HL-60/S4 treated with phorbol 12-myristate 13-acetate at 8.2 ng/mL for 4 days and 3 days (cell line): ENCODE measurements at regions not wholly inside any gene's neighbourhood (a gene's known extent, or its start where the extent isn't known, plus 50 kb on each side); places are given as distances from the start of the nearest gene placed in this dataset.

Source experiments
- in situ Hi-C: fragments of 300-500 bp; cut with MboI; formaldehyde crosslinking; loops from 2 replicates; pipeline ENCODE4 v1.15.0; 2022; ENCODE audit warnings: low sequenced_read_pairs

DNA sequence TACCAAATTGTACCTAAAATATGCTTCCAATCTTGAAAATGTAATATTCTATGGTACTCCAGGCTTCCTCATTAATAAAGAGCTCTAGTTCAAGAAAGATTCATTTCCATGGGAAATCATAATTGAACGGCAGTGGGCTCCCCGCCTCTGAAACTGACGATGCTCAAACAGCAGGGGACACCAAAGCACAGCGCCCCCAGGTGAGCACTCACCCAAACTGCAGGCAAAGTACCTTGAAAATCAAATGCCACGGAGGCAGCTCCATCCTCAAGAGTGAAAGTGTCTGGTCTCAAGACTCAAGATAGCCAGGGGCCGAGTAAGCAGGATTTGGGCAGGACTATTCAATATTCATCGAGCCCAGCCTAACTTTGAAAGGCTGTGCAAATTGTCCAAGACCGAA, 217.4 kb upstream of the TNRC6C start:
- in situ Hi-C loops: no loop called here

- in situ Hi-C loops: no loop called here
These were observed 215.9 kb upstream of the TNRC6C start for GRCh38 chr17:77742579-77742978.

DNA sequence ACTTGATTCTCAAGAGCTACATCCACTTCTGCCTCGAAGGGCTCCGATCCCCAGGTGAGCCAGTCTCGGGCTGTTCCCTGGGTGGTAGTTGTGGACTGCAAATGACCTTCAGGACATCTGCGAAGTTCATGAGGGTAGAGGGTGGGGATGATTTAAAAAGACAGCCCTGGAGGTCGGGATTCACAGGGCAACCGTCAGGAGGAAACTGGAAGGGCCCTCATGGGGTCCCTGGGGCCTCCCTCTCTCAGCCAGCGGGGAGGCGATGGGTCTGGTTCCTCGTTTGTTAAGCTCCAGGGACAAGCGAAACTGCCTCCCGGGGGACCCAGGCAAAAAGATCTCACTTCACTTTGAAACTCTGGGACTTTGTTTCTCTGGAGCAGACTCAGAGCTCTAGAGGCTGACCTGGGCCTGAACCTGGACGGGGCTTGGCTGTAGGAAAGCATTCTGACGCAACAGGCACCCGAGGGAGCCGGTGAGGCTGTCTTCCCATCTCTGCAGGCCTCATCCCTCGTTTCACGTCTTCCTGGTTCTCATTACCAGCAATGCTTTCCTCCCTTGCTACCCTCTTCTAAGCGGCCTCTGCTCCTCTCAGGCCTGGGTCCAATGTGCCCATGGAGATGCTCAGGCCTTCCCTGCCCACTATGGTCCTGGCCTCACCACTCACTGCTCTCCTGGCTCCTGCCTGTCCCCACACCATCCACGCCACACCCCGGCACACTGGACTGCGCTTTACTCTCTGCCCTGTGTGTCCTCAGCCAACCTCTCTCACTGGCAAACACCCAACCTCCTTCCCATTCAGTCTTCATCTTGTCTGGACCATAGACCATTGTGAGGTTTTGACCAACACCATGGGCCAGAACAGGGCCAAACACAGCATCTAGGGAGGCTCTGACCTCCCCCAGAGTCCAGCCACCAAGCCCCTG, 214.2 kb upstream of the TNRC6C start:
- in situ Hi-C loops: no loop called here

- in situ Hi-C loops: no loop called here
These were observed 212.8 kb upstream of the TNRC6C start for GRCh38 chr17:77745702-77746101.

GRCh38 chr17:77746393-77746792, 212.1 kb upstream of the TNRC6C start:
- in situ Hi-C loops: no loop called here

DNA sequence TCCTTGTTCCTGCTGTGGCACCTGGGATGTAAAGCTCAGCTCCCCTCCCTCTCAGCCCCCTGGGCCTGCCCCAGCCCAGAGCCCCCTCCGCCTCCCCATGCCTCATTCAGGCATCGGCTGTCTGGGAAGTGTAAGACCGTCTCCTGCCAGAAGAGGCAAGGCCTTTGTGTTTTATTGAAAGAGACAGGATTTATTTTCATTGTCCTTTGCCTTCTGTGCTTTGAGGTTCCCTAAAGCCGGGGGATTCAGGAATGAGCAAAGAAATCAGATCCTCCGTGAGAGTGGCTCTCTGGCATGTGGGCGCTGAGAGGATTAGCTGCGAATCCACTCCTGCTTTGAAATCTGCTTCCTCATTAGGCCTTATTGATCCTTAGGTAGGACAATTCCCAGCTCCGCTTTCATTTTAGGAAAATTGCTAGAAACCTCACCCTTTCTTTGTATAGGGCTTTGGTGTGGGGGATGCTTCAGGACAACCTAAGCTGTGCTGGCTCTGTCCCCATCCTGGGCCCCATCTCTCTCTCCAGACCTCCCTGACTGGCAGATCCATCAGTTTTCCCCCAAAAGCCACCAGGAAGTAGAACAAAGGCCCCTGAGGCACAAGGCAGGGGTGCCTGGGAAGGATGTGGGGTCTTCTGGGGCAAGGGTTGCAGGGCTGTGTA, 211.5 kb upstream of the TNRC6C start:
- in situ Hi-C loops: no loop called here

- in situ Hi-C loops: no loop called here
These were observed 210.1 kb upstream of the TNRC6C start for GRCh38 chr17:77748436-77748835.

- in situ Hi-C loops: no loop called here
These were observed 209.2 kb upstream of the TNRC6C start for GRCh38 chr17:77749321-77749751.

DNA sequence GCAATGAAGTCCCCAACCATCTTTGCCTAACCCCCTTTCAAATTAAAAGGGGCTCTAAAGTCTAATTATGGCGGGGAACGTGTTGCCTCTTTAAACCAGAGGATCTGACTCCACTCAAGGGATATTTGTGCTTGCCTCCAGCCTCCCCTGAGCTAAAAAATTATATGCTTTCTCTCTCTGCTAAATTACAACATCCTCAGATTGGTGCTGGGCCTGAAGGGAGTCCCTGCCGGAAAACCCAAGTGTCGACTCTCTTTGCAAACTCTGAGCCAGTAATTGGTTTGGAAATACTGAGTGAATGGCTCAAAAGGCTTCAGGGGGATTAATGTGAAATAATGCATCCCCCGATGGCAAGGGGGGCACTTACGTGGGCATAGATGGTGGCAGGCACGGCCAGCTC, 208.5 kb upstream of the TNRC6C start:
- in situ Hi-C loops: no loop called here

DNA sequence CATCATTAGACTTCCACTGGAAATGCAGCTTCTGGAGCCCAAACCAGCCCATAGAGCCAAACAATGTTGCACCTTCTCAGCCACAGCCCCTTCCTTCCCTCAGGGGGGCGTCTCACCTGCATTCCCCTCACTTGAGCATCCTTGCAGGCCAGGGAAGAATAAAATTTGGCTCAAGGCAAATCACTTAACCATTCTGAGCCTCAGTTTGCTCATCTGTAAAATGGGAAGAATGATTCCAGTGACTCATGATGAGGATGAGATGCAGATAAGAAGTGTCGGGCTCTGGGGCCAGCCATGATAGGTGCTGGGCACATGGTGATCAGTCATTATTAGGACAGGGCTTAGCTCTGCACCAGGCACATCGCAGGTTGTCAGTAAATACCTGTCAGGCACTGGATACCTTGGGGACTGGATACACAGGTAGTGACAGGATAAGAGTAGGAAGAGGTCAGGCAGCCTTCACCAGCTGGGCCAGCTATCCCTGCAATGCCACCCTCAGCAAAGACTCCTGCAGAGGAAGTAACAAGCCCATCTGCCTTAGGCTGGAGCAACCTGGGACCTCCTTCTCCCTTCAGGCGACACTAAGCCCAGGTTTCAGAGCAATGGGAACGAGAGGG, 208.0 kb upstream of the TNRC6C start:
- in situ Hi-C loops: no loop called here

- in situ Hi-C loops: no loop called here
These were observed 205.3 kb upstream of the TNRC6C start for GRCh38 chr17:77753246-77753645.

GRCh38 chr17:77753691-77754245, 204.7 kb upstream of the TNRC6C start:
- in situ Hi-C loops: no loop called here

GRCh38 chr17:77754956-77755355, 203.5 kb upstream of the TNRC6C start:
- in situ Hi-C loops: no loop called here

GRCh38 chr17:77755410-77755963, 203.0 kb upstream of the TNRC6C start:
- in situ Hi-C loops: no loop called here

DNA sequence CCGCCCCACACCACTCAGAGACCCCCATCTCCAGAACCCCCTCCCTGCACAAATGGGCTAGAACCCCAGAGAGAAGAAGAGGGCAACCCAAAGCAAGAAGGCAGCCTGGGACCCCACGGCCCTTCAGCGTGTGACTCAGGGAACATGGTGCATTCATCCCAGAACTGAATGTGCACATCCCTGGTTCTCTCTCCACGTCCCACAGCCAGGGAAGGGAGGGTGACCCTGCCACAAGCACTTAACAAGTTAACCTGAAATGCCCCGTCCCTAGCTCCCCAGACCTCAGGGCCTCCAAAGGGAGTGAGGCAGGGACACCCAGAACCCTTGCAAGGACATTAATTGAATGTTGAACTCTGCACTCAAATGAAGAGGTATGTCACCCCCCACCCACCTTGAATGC, 202.5 kb upstream of the TNRC6C start:
- in situ Hi-C loops: no loop called here

GRCh38 chr17:77756846-77757560, 201.5 kb upstream of the TNRC6C start:
- in situ Hi-C loops: no loop called here

- in situ Hi-C loops: no loop called here
These were observed 201.0 kb upstream of the TNRC6C start for GRCh38 chr17:77757561-77757898.

- in situ Hi-C loops: no loop called here
These were observed 195.5 kb upstream of the TNRC6C start for GRCh38 chr17:77763023-77763422.

DNA sequence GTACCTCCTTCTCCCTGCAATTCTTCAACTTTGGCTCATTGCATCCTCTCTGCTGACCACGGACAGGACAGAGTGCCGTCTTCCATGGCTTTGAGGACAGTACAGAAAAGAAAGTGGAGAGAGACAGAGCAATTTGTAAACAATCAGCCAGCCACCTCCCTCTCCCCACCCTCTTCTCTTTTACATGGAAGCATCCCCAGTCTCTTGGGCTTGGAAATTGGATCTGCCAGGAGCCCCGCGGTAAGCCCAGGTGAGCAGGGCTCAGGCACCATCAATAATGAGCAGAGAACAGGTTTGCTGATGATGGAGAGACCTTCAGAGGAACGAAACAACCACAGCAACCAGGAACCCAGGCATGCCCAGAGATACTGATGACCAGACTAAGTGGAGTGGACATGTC, 194.9 kb upstream of the TNRC6C start:
- in situ Hi-C loops: no loop called here

DNA sequence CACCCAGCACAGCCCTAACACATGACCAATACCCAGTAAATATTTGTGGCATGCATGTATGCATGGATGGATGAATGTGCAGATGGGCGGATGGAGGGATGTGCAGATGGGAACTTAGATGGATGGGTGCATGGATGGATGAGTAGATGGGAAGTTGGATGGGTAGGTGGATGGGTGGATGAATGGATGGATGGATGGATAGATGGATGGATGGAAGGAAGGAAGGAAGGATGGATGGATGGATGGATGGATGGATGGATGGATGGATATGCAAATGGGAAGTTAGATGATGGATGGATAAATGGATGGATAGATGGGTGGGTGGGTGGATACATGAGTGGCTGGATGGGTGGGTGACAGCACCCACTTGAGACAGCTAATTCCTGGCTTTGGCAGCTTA, 193.2 kb upstream of the TNRC6C start:
- in situ Hi-C loops: no loop called here

- in situ Hi-C loops: no loop called here
These were observed 191.4 kb upstream of the TNRC6C start for GRCh38 chr17:77767148-77767547.
